ENCODE measurements at regions not wholly inside any gene's neighbourhood (a gene's known extent, or its start where the extent isn't known, plus 50 kb on each side); places are given as distances from the start of the nearest gene placed in this dataset.

GRCh38 chr9:126150411-126151030 lies 176.1 kb upstream of the MVB12B start:
- H3K9me3 ChIP-seq: no peaks in the 10 kb centered on the region
- intact Hi-C loops (cut with DNase I; ENCODE audit: low total_unique reads): loop anchor here (10.0 kb wide), 1 partner anchor 56 kb away; no protein-coding TSS in a partner anchor
- H3K27me3 ChIP-seq: peaks cover 0 to 50% of the 10 kb centered on the region in 2 donors
- no peaks in the 10 kb centered on the region for H3K36me3 ChIP-seq
- H3K4me1 ChIP-seq: no peaks in the 10 kb centered on the region
- H3K4me3 ChIP-seq: no peak overlapping the region
- no peak overlapping the region for H3K27ac ChIP-seq
- no peak for DNase-seq
- TF ChIP-seq, protein P1, sequence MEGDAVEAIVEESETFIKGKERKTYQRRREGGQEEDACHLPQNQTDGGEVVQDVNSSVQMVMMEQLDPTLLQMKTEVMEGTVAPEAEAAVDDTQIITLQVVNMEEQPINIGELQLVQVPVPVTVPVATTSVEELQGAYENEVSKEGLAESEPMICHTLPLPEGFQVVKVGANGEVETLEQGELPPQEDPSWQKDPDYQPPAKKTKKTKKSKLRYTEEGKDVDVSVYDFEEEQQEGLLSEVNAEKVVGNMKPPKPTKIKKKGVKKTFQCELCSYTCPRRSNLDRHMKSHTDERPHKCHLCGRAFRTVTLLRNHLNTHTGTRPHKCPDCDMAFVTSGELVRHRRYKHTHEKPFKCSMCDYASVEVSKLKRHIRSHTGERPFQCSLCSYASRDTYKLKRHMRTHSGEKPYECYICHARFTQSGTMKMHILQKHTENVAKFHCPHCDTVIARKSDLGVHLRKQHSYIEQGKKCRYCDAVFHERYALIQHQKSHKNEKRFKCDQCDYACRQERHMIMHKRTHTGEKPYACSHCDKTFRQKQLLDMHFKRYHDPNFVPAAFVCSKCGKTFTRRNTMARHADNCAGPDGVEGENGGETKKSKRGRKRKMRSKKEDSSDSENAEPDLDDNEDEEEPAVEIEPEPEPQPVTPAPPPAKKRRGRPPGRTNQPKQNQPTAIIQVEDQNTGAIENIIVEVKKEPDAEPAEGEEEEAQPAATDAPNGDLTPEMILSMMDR (IDR thresholded peaks at IDR 0.05): no peak

GRCh38 chr9:126151031-126151685 lies 175.5 kb upstream of the MVB12B start:
- TF ChIP-seq, protein P1 (IDR thresholded peaks at IDR 0.05): no peak
- no peaks in the 10 kb centered on the region for H3K9me3 ChIP-seq
- intact Hi-C loops (cut with DNase I; ENCODE audit: low total_unique reads): loop anchor here (10.0 kb wide), 1 partner anchor 56 kb away; no protein-coding TSS in a partner anchor

GRCh38 chr9:126151686-126152134 lies 174.9 kb upstream of the MVB12B start:
- intact Hi-C loops (cut with DNase I; ENCODE audit: low total_unique reads): loop anchor here (10.0 kb wide), 1 partner anchor 57 kb away; no protein-coding TSS in a partner anchor
- DNase-seq: peak in 1 of 2 donors; percentile 46

More at GRCh38 chr9:126151031-126151685, 175.5 kb upstream of the MVB12B start:
- H3K27ac ChIP-seq: no peak overlapping the region
- H3K4me1 ChIP-seq: no peaks in the 10 kb centered on the region
- peaks cover 0 to 52% of the 10 kb centered on the region in 2 donors for H3K27me3 ChIP-seq
- no peak overlapping the region for H3K4me3 ChIP-seq
- H3K36me3 ChIP-seq: no peaks in the 10 kb centered on the region
- peak in 1 of 2 donors; percentile 43 for DNase-seq

GRCh38 chr9:126152622-126153362 lies 173.8 kb upstream of the MVB12B start:
- TF ChIP-seq, protein P1 (IDR thresholded peaks at IDR 0.05): no peak
- DNase-seq: no peak

More at GRCh38 chr9:126151686-126152134, 174.9 kb upstream of the MVB12B start:
- no peaks in the 10 kb centered on the region for H3K36me3 ChIP-seq
- no peaks in the 10 kb centered on the region for H3K4me1 ChIP-seq
- H3K27me3 ChIP-seq: peaks cover 0 to 51% of the 10 kb centered on the region in 2 donors
- no peak overlapping the region for H3K4me3 ChIP-seq
- no peak overlapping the region for H3K27ac ChIP-seq
- H3K9me3 ChIP-seq: no peaks in the 10 kb centered on the region
- TF ChIP-seq, protein P1 (IDR thresholded peaks at IDR 0.05): no peak

DNA sequence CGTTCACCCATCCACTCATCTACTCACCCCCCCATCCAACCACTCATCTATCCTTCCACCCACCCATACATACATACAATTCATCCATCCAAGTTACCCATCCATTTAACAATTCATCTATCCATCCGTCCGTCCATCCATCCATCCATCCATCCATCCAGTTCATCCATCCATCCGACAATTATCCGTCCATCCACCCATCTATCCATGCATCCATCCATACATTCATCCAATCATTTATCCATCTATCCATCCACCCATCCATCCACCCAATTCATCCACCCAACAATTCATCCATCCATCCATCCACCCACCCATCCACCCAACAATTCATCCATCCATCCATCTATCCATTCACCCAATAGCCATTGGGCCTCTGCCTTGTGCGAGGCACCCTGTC lies 173.2 kb upstream of the MVB12B start:
- Histone ChIP-seq H3K4me1 (no peaks in the 10 kb centered on the region), H3K9me3 (no peaks in the 10 kb centered on the region), H3K27ac (no peak overlapping the region), H3K36me3 (no peaks in the 10 kb centered on the region), H3K27me3 (peaks cover 0 to 54% of the 10 kb centered on the region in 2 donors), H3K4me3 (no peak overlapping the region)
- TF ChIP-seq, protein P1 (IDR thresholded peaks at IDR 0.05): no peak
- no peak for DNase-seq
- intact Hi-C loops (cut with DNase I; ENCODE audit: low total_unique reads): loop anchor here (10.0 kb wide), 1 partner anchor 59 kb away; no protein-coding TSS in a partner anchor

More at GRCh38 chr9:126152622-126153362, 173.8 kb upstream of the MVB12B start:
- Histone ChIP-seq H3K27me3 (peaks cover 0 to 54% of the 10 kb centered on the region in 2 donors), H3K36me3 (no peaks in the 10 kb centered on the region), H3K9me3 (no peaks in the 10 kb centered on the region), H3K4me3 (no peak overlapping the region), H3K27ac (no peak overlapping the region), H3K4me1 (no peaks in the 10 kb centered on the region)
- intact Hi-C loops (cut with DNase I; ENCODE audit: low total_unique reads): loop anchor here (10.0 kb wide), 1 partner anchor 58 kb away; no protein-coding TSS in a partner anchor

Data from tibial artery (tissue), 4 donors.